Progenitor cell of endocrine pancreas (in vitro differentiated cells): ENCODE measurements at regions not wholly inside any gene's neighbourhood (a gene's known extent, or its start where the extent isn't known, plus 50 kb on each side); places are given as distances from the start of the nearest gene placed in this dataset.

Source experiments
- DNase-seq: peaks from one replicate; pipeline ENCODE4 v3.0.0; 2021; ENCODE audit warnings: low spot score; ENCODE audit not compliant: unreplicated experiment
- H3K27ac Mint-ChIP-seq: 2 replicates; pipeline ENCODE4 v1.8.0; 2021; ENCODE audit warnings: mild to moderate bottlenecking, moderate library complexity, mixed read lengths
- H3K27me3 Mint-ChIP-seq: 2 replicates; pipeline ENCODE4 v1.8.0; 2021; ENCODE audit warnings: mixed read lengths
- H3K36me3 Mint-ChIP-seq: 2 replicates; pipeline ENCODE4 v1.8.0; 2022; ENCODE audit warnings: mixed read lengths; ENCODE audit not compliant: insufficient read depth
- H3K4me1 Mint-ChIP-seq: 2 replicates; pipeline ENCODE4 v1.8.0; 2021; ENCODE audit warnings: low read depth, mixed read lengths
- H3K4me3 Mint-ChIP-seq: 2 replicates; pipeline ENCODE4 v1.8.0; 2021; ENCODE audit warnings: low read depth, mild to moderate bottlenecking, moderate library complexity, mixed read lengths
- H3K9me3 Mint-ChIP-seq: 2 replicates; pipeline ENCODE4 v1.8.0; 2021; ENCODE audit warnings: low read depth, mixed read lengths
- TF ChIP-seq, protein P1 (sequence below): fragments of 200-600 bp; sonication (generic); IDR thresholded peaks from one replicate; pipeline ENCODE4 v1.5.0; 2021; ENCODE audit warnings: antibody characterized with exemption, mild to moderate bottlenecking; ENCODE audit not compliant: unreplicated experiment

GRCh38 chr5:145562931-145563330, 272.2 kb downstream of the PRELID2 start:
- Mint-ChIP-seq H3K27me3 (no peaks in the 10 kb centered on the region), H3K27ac (no peak overlapping the region), H3K9me3 (no peaks in the 10 kb centered on the region), H3K36me3 (no peaks in the 10 kb centered on the region), H3K4me1 (no peaks in the 10 kb centered on the region), H3K4me3 (no peak overlapping the region)
- DNase-seq: no peak
- TF ChIP-seq, protein P1, sequence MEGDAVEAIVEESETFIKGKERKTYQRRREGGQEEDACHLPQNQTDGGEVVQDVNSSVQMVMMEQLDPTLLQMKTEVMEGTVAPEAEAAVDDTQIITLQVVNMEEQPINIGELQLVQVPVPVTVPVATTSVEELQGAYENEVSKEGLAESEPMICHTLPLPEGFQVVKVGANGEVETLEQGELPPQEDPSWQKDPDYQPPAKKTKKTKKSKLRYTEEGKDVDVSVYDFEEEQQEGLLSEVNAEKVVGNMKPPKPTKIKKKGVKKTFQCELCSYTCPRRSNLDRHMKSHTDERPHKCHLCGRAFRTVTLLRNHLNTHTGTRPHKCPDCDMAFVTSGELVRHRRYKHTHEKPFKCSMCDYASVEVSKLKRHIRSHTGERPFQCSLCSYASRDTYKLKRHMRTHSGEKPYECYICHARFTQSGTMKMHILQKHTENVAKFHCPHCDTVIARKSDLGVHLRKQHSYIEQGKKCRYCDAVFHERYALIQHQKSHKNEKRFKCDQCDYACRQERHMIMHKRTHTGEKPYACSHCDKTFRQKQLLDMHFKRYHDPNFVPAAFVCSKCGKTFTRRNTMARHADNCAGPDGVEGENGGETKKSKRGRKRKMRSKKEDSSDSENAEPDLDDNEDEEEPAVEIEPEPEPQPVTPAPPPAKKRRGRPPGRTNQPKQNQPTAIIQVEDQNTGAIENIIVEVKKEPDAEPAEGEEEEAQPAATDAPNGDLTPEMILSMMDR: no peak

GRCh38 chr5:145558288-145558687, 276.9 kb downstream of the PRELID2 start:
- no peaks in the 10 kb centered on the region for H3K36me3 Mint-ChIP-seq
- no peak overlapping the region for H3K4me3 Mint-ChIP-seq
- DNase-seq: no peak
- no peaks in the 10 kb centered on the region for H3K9me3 Mint-ChIP-seq
- H3K27ac Mint-ChIP-seq: no peak overlapping the region
- H3K27me3 Mint-ChIP-seq: peaks cover 3% of the 10 kb centered on the region
- no peaks in the 10 kb centered on the region for H3K4me1 Mint-ChIP-seq
- TF ChIP-seq, protein P1: no peak

GRCh38 chr5:145557345-145557744, 277.8 kb downstream of the PRELID2 start:
- no peak for DNase-seq
- TF ChIP-seq, protein P1: no peak
- Mint-ChIP-seq H3K27me3 (peaks cover 3% of the 10 kb centered on the region), H3K4me1 (no peaks in the 10 kb centered on the region), H3K36me3 (no peaks in the 10 kb centered on the region), H3K27ac (no peak overlapping the region), H3K4me3 (no peak overlapping the region), H3K9me3 (no peaks in the 10 kb centered on the region)

- DNase-seq: no peak
- Mint-ChIP-seq H3K27me3 (peaks cover 3% of the 10 kb centered on the region), H3K4me1 (no peaks in the 10 kb centered on the region), H3K27ac (no peak overlapping the region), H3K36me3 (no peaks in the 10 kb centered on the region), H3K9me3 (no peaks in the 10 kb centered on the region), H3K4me3 (no peak overlapping the region)
- TF ChIP-seq, protein P1: no peak
These were observed 280.7 kb downstream of the PRELID2 start for GRCh38 chr5:145554399-145554798.

- Mint-ChIP-seq H3K27ac (no peak overlapping the region), H3K27me3 (peaks cover 3% of the 10 kb centered on the region), H3K4me1 (peaks cover 7% of the 10 kb centered on the region), H3K36me3 (no peaks in the 10 kb centered on the region), H3K9me3 (no peaks in the 10 kb centered on the region), H3K4me3 (no peak overlapping the region)
- no peak for DNase-seq
- TF ChIP-seq, protein P1: no peak
These were observed 282.0 kb downstream of the PRELID2 start for GRCh38 chr5:145553177-145553576.
